ENCODE measurements at regions not wholly inside any gene's neighbourhood (a gene's known extent, or its start where the extent isn't known, plus 50 kb on each side); places are given as distances from the start of the nearest gene placed in this dataset.

DNA sequence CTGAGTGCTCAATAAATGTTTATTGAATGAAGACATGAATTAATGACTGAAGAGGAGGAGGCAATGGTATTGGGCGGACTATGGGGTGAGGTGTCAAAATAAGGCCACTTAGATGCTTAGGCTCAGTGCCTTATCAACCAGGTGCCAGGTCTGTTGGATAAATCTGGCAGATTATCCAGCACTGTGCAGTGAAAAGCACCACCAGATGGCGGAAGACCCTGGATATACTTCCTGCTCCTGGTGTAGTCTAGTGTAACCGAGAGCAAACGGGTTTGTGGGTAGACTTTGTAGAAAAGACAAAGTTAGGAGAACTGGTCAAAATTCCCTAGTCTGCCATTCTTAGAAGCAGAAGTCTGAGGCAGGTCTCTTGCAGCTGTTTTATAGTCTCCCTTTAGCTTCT lies 306.3 kb downstream of the ATP23 start:
- TF ChIP-seq, protein P1, sequence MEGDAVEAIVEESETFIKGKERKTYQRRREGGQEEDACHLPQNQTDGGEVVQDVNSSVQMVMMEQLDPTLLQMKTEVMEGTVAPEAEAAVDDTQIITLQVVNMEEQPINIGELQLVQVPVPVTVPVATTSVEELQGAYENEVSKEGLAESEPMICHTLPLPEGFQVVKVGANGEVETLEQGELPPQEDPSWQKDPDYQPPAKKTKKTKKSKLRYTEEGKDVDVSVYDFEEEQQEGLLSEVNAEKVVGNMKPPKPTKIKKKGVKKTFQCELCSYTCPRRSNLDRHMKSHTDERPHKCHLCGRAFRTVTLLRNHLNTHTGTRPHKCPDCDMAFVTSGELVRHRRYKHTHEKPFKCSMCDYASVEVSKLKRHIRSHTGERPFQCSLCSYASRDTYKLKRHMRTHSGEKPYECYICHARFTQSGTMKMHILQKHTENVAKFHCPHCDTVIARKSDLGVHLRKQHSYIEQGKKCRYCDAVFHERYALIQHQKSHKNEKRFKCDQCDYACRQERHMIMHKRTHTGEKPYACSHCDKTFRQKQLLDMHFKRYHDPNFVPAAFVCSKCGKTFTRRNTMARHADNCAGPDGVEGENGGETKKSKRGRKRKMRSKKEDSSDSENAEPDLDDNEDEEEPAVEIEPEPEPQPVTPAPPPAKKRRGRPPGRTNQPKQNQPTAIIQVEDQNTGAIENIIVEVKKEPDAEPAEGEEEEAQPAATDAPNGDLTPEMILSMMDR (IDR thresholded peaks at IDR 0.05) = no peak
- TF ChIP-seq POLR2A (IDR thresholded peaks at IDR 0.05) = no peak
